Natural killer cell (primary cell): ENCODE measurements at regions not wholly inside any gene's neighbourhood (a gene's known extent, or its start where the extent isn't known, plus 50 kb on each side); places are given as distances from the start of the nearest gene placed in this dataset.

Experiments
- ATAC-seq, 3 donors: fragments of 150-1000 bp in 2 of 3; fragments of 200-7000 bp in 1 of 3; cut with Tn5 transposase; 1 replicate in 1 of 3; 2 replicates in 2 of 3; pipeline ENCODE4 v1.10.0; 2021; ENCODE audit warnings: mild to moderate bottlenecking in 2 of 3, moderate library complexity in 2 of 3
- DNase-seq, 2 donors: peaks; one replicate each; pipeline versions ENCODE4 v3.0.0 to v3.0.0-alpha.2; 2013 to 2021; ENCODE audit warnings: mixed read lengths in 1 of 2
- H3K27ac ChIP-seq: one replicate; pipeline ENCODE4 v1.5.1; 2013; ENCODE audit warnings: mild to moderate bottlenecking, low read length
- H3K27me3 ChIP-seq: one replicate; pipeline ENCODE4 v1.6.1; 2013; ENCODE audit warnings: low read length; ENCODE audit not compliant: control insufficient read depth, insufficient read depth
- H3K36me3 ChIP-seq: one replicate; pipeline ENCODE4 v1.6.1; 2013; ENCODE audit warnings: low read length; ENCODE audit not compliant: control insufficient read depth, insufficient read depth
- H3K4me1 ChIP-seq: one replicate; pipeline ENCODE4 v1.6.1; 2013; ENCODE audit warnings: low read length; ENCODE audit not compliant: control insufficient read depth, insufficient read depth
- H3K4me3 ChIP-seq: one replicate; pipeline ENCODE4 v1.5.1; 2013; ENCODE audit warnings: low read length
- H3K9me3 ChIP-seq: one replicate; pipeline ENCODE4 v1.6.1; 2013; ENCODE audit warnings: low read length; ENCODE audit not compliant: control insufficient read depth, insufficient read depth
- H3K27ac Mint-ChIP-seq, 2 donors: one replicate each; pipeline ENCODE4 v1.8.0; 2022; ENCODE audit warnings: mild to moderate bottlenecking in 2 of 2, mixed read lengths in 2 of 2, moderate library complexity in 1 of 2
- H3K27me3 Mint-ChIP-seq, 2 donors: one replicate each; pipeline ENCODE4 v1.8.0; 2022; ENCODE audit warnings: low read depth in 2 of 2, mixed read lengths in 2 of 2
- H3K36me3 Mint-ChIP-seq: one replicate; pipeline ENCODE4 v1.8.0; 2022; ENCODE audit warnings: mixed read lengths
- H3K4me1 Mint-ChIP-seq, 2 donors: one replicate each; pipeline ENCODE4 v1.8.0; 2022; ENCODE audit warnings: mixed read lengths in 2 of 2
- H3K4me3 Mint-ChIP-seq: one replicate; pipeline ENCODE4 v1.8.0; 2022; ENCODE audit warnings: mild to moderate bottlenecking, moderate library complexity, mixed read lengths
- H3K9me3 Mint-ChIP-seq, 2 donors: one replicate each; pipeline ENCODE4 v1.8.0; 2022; ENCODE audit warnings: mixed read lengths in 2 of 2
- WGBS: methylation state at CpG from one replicate; pipeline ENCODE4 v1.1.7; 2013; ENCODE audit warnings: missing lambda C conversion rate; ENCODE audit not compliant: insufficient coverage; 5-methylcytosine and 5-hydroxymethylcytosine counted together
- intact Hi-C: fragments of 100-400 bp; cut with micrococcal nuclease; formaldehyde crosslinking; loops from one replicate; pipeline ENCODE4 v1.14.2; 2022
- TF ChIP-seq, protein P1 (sequence below): fragments of 200-600 bp; IDR thresholded peaks from one replicate; pipeline ENCODE4 v1.8.0; 2022; ENCODE audit warnings: antibody characterized with exemption

GRCh38 chr15:54687628-54688027 is 509.1 kb downstream of the RSL24D1 start:
- Histone ChIP-seq H3K36me3 (no peaks in the 10 kb centered on the region), H3K4me1 (no peaks in the 10 kb centered on the region), H3K27ac (no peak overlapping the region), H3K9me3 (no peaks in the 10 kb centered on the region), H3K4me3 (no peak overlapping the region), H3K27me3 (no peaks in the 10 kb centered on the region)
- intact Hi-C loops = no loop called here
- ATAC-seq = no peak
- Mint-ChIP-seq H3K9me3 (peaks cover 0 to 8% of the 10 kb centered on the region in 2 donors), H3K36me3 (no peaks in the 10 kb centered on the region), H3K27ac (no peak overlapping the region), H3K4me1 (no peaks in the 10 kb centered on the region), H3K27me3 (no peaks in the 10 kb centered on the region), H3K4me3 (no peak overlapping the region)
- TF ChIP-seq, protein P1, sequence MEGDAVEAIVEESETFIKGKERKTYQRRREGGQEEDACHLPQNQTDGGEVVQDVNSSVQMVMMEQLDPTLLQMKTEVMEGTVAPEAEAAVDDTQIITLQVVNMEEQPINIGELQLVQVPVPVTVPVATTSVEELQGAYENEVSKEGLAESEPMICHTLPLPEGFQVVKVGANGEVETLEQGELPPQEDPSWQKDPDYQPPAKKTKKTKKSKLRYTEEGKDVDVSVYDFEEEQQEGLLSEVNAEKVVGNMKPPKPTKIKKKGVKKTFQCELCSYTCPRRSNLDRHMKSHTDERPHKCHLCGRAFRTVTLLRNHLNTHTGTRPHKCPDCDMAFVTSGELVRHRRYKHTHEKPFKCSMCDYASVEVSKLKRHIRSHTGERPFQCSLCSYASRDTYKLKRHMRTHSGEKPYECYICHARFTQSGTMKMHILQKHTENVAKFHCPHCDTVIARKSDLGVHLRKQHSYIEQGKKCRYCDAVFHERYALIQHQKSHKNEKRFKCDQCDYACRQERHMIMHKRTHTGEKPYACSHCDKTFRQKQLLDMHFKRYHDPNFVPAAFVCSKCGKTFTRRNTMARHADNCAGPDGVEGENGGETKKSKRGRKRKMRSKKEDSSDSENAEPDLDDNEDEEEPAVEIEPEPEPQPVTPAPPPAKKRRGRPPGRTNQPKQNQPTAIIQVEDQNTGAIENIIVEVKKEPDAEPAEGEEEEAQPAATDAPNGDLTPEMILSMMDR = no peak
- no peak for DNase-seq
- 91% methylated on average over 7 of the region's 10 CpGs for WGBS
